ENCODE measurements at regions not wholly inside any gene's neighbourhood (a gene's known extent, or its start where the extent isn't known, plus 50 kb on each side); places are given as distances from the start of the nearest gene placed in this dataset.

DNA sequence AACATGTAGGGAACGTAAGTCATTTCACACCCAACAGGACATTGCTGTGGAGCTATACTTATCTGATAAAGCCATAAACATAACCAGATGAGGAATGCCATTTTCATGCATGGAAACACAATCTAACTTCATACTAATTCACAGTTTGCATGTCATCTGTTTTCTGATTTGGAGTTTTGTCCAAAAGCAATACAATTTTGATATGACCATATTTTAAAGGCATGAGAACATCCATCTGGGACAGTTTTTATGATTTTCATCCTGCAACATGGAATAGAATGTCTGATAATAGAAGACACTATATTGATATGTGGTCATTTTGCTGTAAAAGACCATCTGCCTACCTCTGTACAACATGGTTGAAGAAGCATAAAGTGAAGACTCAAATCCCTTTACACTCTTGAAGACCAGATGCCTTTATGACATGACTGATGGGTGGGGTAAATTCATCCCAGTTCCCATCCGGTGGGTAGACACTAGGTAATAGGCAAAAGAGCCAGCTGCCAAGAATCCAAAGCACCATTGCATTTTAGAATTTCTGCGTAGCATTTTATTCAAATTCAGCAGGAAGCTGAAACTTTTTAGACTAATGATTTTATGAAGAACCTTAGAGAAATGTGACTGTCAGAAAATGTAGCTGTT, 309.8 kb downstream of the LMO7 start:
- no peaks in the 10 kb centered on the region for H3K27me3 Mint-ChIP-seq
- no peak overlapping the region for H3K27ac ChIP-seq (ENCODE audit: insufficient read depth, low read length, poor library complexity, severe bottlenecking)
- no peaks in the 10 kb centered on the region for H3K4me1 ChIP-seq (ENCODE audit: control insufficient read depth, insufficient read depth, low read length, poor library complexity, severe bottlenecking)
- H3K4me3 ChIP-seq (ENCODE audit: low read depth, low read length): no peak overlapping the region
- DNase-seq (no peak), ATAC-seq (ENCODE audit: low read depth in 2 of 2) (no peak)
- H3K27ac Mint-ChIP-seq: no peak overlapping the region
- no peaks in the 10 kb centered on the region for H3K27me3 ChIP-seq (ENCODE audit: control insufficient read depth, insufficient read depth, low read length)
- no peaks in the 10 kb centered on the region for H3K4me1 Mint-ChIP-seq
- H3K9me3 ChIP-seq (ENCODE audit: control insufficient read depth in 2 of 2, low read length in 2 of 2): no peaks in the 10 kb centered on the region
- H3K36me3 Mint-ChIP-seq: no peaks in the 10 kb centered on the region
- H3K36me3 ChIP-seq (ENCODE audit: control insufficient read depth, insufficient read depth, low read length): no peaks in the 10 kb centered on the region
- H3K9me3 Mint-ChIP-seq: no peaks in the 10 kb centered on the region
- H3K4me3 Mint-ChIP-seq: no peak overlapping the region

DNA sequence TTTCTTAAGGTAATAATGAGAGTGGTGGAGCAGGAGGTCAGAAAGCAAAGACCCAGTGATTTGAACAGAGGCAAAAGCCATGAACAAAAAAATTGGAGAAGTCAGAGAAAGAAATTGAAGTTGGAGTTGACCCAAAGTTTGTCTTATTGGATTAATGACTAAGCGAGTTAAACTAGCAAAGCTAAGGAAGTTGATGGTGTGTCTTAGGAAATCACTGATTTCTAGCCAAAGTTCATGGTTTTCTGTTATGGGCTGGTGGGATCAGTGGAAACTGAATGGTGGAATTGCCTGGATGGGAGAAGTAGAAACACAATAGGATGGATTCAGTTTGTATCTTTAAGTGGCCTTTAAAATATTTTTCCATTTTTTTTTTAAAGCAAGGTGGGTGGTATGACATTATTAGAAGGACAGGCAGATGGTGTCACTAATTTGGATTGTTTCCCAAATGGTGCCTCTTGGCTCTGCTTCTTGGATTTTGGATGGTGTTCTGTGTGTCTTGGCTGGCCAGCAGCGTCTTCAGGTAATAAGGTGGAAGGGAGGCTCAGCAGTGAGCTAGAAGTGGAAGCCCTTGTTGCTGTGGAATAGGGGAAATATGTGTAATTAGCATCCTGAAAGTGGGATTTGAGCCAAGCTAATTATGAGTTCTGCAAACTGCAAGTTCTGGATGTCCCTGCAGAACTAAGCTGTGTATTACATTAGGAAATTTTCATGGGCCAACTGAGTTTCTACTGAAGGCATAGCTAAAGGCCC, 302.9 kb downstream of the LMO7 start:
- H3K36me3 Mint-ChIP-seq: no peaks in the 10 kb centered on the region
- H3K27ac Mint-ChIP-seq: no peak overlapping the region

DNA sequence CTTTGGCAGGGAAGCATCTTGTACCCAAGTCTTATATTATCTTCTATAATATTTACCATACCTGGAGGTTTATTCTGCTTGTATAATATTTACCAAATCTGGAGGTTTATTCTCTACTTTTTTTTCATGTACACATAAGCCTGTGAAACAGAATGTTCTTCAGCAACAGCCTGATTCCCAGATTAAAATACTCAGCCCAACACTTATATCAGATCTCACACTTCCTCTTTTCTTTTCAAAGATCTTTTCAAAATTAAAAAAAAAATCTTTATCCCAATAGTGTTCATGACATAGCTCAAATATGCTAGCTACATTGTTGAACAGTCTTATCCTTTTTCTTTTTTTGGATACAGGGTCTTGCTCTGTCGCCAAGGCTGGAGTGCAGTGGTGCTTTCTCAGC, 300.7 kb downstream of the LMO7 start:
- Mint-ChIP-seq H3K36me3 (no peaks in the 10 kb centered on the region), H3K4me3 (peak overlapping the region in 1 of 4 donors; percentile 27), H3K4me1 (no peaks in the 10 kb centered on the region), H3K27me3 (no peaks in the 10 kb centered on the region), H3K9me3 (peaks cover 0 to 5% (median 0%) of the 10 kb centered on the region in 7 donors), H3K27ac (no peak overlapping the region)
- H3K9me3 ChIP-seq (ENCODE audit: control insufficient read depth in 2 of 2, low read length in 2 of 2): no peaks in the 10 kb centered on the region
- no peaks in the 10 kb centered on the region for H3K27me3 ChIP-seq (ENCODE audit: control insufficient read depth, insufficient read depth, low read length)
- no peaks in the 10 kb centered on the region for H3K4me1 ChIP-seq (ENCODE audit: control insufficient read depth, insufficient read depth, low read length, poor library complexity, severe bottlenecking)
- H3K4me3 ChIP-seq (ENCODE audit: low read depth, low read length): no peak overlapping the region
- H3K27ac ChIP-seq (ENCODE audit: insufficient read depth, low read length, poor library complexity, severe bottlenecking): no peak overlapping the region
- no peaks in the 10 kb centered on the region for H3K36me3 ChIP-seq (ENCODE audit: control insufficient read depth, insufficient read depth, low read length)
- DNase-seq: no peak
- no peak for ATAC-seq (ENCODE audit: low read depth in 2 of 2)

More for the DNA sequence above, 302.9 kb downstream of the LMO7 start:
- no peak for DNase-seq
- H3K9me3 Mint-ChIP-seq: peaks cover 0 to 5% (median 0%) of the 10 kb centered on the region in 7 donors
- Histone ChIP-seq H3K27me3 (ENCODE audit: control insufficient read depth, insufficient read depth, low read length) (no peaks in the 10 kb centered on the region), H3K4me3 (ENCODE audit: low read depth, low read length) (no peak overlapping the region), H3K27ac (ENCODE audit: insufficient read depth, low read length, poor library complexity, severe bottlenecking) (no peak overlapping the region), H3K36me3 (ENCODE audit: control insufficient read depth, insufficient read depth, low read length) (no peaks in the 10 kb centered on the region), H3K4me1 (ENCODE audit: control insufficient read depth, insufficient read depth, low read length, poor library complexity, severe bottlenecking) (no peaks in the 10 kb centered on the region), H3K9me3 (ENCODE audit: control insufficient read depth in 2 of 2, low read length in 2 of 2) (no peaks in the 10 kb centered on the region)
- no peak for ATAC-seq (ENCODE audit: low read depth in 2 of 2)
- H3K4me3 Mint-ChIP-seq: no peak overlapping the region
- no peaks in the 10 kb centered on the region for H3K4me1 Mint-ChIP-seq
- no peaks in the 10 kb centered on the region for H3K27me3 Mint-ChIP-seq

DNA sequence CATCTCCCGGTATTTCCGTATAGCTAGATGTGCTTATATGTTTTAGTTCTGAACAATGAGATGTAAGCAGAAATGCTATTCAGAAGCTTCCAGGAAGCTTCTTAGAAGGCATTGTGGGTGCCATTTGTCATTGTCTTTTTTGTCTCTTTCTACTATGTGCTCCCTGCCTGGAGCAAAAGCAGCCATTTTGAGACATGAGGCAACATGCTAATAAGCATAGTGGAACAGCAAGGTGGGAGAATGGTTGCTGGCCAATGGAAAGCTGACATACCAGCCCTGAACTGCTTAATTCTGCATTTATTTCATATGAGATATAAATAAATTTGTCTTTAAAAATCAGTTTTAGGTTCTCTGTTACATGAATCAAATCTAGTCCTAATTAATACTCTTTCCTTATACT, 299.7 kb downstream of the LMO7 start:
- Mint-ChIP-seq H3K27ac (no peak overlapping the region), H3K36me3 (no peaks in the 10 kb centered on the region), H3K9me3 (peaks cover 0 to 5% (median 0%) of the 10 kb centered on the region in 7 donors), H3K27me3 (no peaks in the 10 kb centered on the region), H3K4me3 (no peak overlapping the region), H3K4me1 (no peaks in the 10 kb centered on the region)
- Histone ChIP-seq H3K27ac (ENCODE audit: insufficient read depth, low read length, poor library complexity, severe bottlenecking) (no peak overlapping the region), H3K4me3 (ENCODE audit: low read depth, low read length) (no peak overlapping the region), H3K9me3 (ENCODE audit: control insufficient read depth in 2 of 2, low read length in 2 of 2) (no peaks in the 10 kb centered on the region), H3K4me1 (ENCODE audit: control insufficient read depth, insufficient read depth, low read length, poor library complexity, severe bottlenecking) (no peaks in the 10 kb centered on the region), H3K36me3 (ENCODE audit: control insufficient read depth, insufficient read depth, low read length) (no peaks in the 10 kb centered on the region), H3K27me3 (ENCODE audit: control insufficient read depth, insufficient read depth, low read length) (no peaks in the 10 kb centered on the region)
- DNase-seq (no peak), ATAC-seq (ENCODE audit: low read depth in 2 of 2) (no peak)

DNA sequence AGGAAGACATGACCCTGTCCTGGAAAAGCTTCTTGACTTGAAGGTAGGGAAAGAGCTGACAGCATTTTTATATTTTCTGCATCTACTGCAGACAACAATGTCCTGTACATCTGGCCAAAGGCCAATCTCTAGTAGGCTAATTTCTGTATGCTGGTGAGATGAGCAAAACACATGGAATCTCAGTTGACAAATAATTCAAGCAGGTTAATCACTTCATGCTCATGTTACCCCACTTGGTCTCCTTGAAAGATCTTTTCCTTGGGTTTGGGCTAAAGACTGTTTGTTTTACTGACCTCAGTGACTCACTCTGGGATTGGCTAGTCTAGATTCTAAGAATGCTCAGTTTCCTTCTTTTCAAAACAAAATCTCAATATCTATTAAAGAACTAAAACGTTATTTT, 298.8 kb downstream of the LMO7 start:
- no peaks in the 10 kb centered on the region for H3K27me3 Mint-ChIP-seq
- ATAC-seq (ENCODE audit: low read depth in 2 of 2): no peak
- Histone ChIP-seq H3K36me3 (ENCODE audit: control insufficient read depth, insufficient read depth, low read length) (no peaks in the 10 kb centered on the region), H3K9me3 (ENCODE audit: control insufficient read depth in 2 of 2, low read length in 2 of 2) (no peaks in the 10 kb centered on the region), H3K4me3 (ENCODE audit: low read depth, low read length) (no peak overlapping the region), H3K27me3 (ENCODE audit: control insufficient read depth, insufficient read depth, low read length) (no peaks in the 10 kb centered on the region), H3K4me1 (ENCODE audit: control insufficient read depth, insufficient read depth, low read length, poor library complexity, severe bottlenecking) (no peaks in the 10 kb centered on the region), H3K27ac (ENCODE audit: insufficient read depth, low read length, poor library complexity, severe bottlenecking) (no peak overlapping the region)
- no peak for DNase-seq
- no peak overlapping the region for H3K27ac Mint-ChIP-seq
- H3K4me3 Mint-ChIP-seq: no peak overlapping the region
- H3K36me3 Mint-ChIP-seq: no peaks in the 10 kb centered on the region
- peaks cover 0 to 3% (median 0%) of the 10 kb centered on the region in 7 donors for H3K9me3 Mint-ChIP-seq
- no peaks in the 10 kb centered on the region for H3K4me1 Mint-ChIP-seq

DNA sequence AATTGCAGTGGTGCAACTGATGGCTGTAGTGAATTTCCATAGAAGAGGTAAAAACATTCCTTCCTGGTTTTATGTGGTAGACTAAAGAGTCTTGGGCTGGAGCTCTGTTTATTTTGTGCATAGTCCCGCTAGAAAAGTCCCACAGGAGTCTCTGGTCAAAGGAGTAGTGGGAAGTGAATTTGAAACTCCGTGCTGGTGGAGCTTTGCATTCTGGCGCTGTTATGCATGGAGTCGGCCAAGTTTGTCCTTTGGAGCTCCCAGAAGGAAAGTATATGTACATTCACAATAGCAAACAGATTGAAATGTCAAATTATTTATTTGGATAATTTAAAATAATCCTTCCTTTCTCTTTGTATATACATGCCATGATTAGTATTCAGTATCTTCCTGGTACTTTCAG, 296.5 kb downstream of the LMO7 start:
- no peak for DNase-seq
- Histone ChIP-seq H3K27me3 (ENCODE audit: control insufficient read depth, insufficient read depth, low read length) (no peaks in the 10 kb centered on the region), H3K4me1 (ENCODE audit: control insufficient read depth, insufficient read depth, low read length, poor library complexity, severe bottlenecking) (no peaks in the 10 kb centered on the region), H3K36me3 (ENCODE audit: control insufficient read depth, insufficient read depth, low read length) (no peaks in the 10 kb centered on the region), H3K4me3 (ENCODE audit: low read depth, low read length) (no peak overlapping the region), H3K27ac (ENCODE audit: insufficient read depth, low read length, poor library complexity, severe bottlenecking) (no peak overlapping the region), H3K9me3 (ENCODE audit: control insufficient read depth in 2 of 2, low read length in 2 of 2) (no peaks in the 10 kb centered on the region)
- Mint-ChIP-seq H3K4me1 (no peaks in the 10 kb centered on the region), H3K4me3 (no peak overlapping the region), H3K27me3 (peaks cover 4% of the 10 kb centered on the region), H3K36me3 (no peaks in the 10 kb centered on the region), H3K27ac (no peak overlapping the region), H3K9me3 (peaks cover 0 to 1% (median 0%) of the 10 kb centered on the region in 7 donors)
- ATAC-seq (ENCODE audit: low read depth in 2 of 2): no peak

DNA sequence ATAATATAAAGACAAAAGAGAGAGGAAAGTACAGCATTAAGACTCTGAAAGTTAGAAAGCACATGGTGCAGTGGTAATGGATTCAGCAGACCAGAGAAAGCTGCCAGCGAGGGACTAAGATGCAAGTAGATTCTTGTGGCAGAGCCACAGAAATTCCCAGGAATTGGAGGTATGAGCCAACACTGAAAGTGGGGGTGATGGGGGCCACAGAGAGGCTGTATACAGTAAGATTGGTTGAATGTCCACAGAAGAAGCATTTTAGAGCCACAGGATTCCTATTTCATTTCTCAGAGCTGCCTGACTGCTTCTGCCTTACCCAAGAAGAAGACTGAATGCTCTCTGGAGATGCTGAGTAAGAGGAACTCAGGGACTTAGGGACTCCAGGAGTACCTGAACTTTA, 295.0 kb downstream of the LMO7 start:
- peaks cover 0 to 1% (median 0%) of the 10 kb centered on the region in 7 donors for H3K9me3 Mint-ChIP-seq
- Histone ChIP-seq H3K36me3 (ENCODE audit: control insufficient read depth, insufficient read depth, low read length) (no peaks in the 10 kb centered on the region), H3K9me3 (ENCODE audit: control insufficient read depth in 2 of 2, low read length in 2 of 2) (no peaks in the 10 kb centered on the region), H3K4me1 (ENCODE audit: control insufficient read depth, insufficient read depth, low read length, poor library complexity, severe bottlenecking) (no peaks in the 10 kb centered on the region), H3K4me3 (ENCODE audit: low read depth, low read length) (no peak overlapping the region), H3K27me3 (ENCODE audit: control insufficient read depth, insufficient read depth, low read length) (no peaks in the 10 kb centered on the region), H3K27ac (ENCODE audit: insufficient read depth, low read length, poor library complexity, severe bottlenecking) (no peak overlapping the region)
- H3K4me1 Mint-ChIP-seq: no peaks in the 10 kb centered on the region
- H3K4me3 Mint-ChIP-seq: no peak overlapping the region
- no peaks in the 10 kb centered on the region for H3K36me3 Mint-ChIP-seq
- ATAC-seq (ENCODE audit: low read depth in 2 of 2) (no peak), DNase-seq (no peak)
- peaks cover 4% of the 10 kb centered on the region for H3K27me3 Mint-ChIP-seq
- H3K27ac Mint-ChIP-seq: no peak overlapping the region

DNA sequence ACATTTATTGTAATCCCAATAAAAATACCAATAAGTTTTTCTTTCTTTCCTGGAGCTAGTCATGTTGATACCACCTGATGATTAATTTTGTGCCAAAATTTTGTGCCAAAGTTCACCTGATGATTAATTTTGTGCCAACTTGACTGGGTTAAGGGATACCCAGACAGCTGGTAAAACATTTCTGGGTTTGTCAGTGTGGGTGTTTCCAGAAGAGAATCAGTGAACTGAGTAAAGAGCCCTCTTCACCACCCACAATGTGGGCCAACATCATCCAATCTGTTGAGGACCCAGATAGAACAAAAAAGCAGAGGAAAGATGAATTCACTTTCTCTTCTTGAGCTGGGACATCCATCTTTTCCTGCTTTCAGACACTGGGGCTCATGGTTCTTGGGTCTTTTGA, 292.9 kb downstream of the LMO7 start:
- Histone ChIP-seq H3K36me3 (ENCODE audit: control insufficient read depth, insufficient read depth, low read length) (no peaks in the 10 kb centered on the region), H3K27me3 (ENCODE audit: control insufficient read depth, insufficient read depth, low read length) (no peaks in the 10 kb centered on the region), H3K27ac (ENCODE audit: insufficient read depth, low read length, poor library complexity, severe bottlenecking) (no peak overlapping the region), H3K9me3 (ENCODE audit: control insufficient read depth in 2 of 2, low read length in 2 of 2) (no peaks in the 10 kb centered on the region), H3K4me3 (ENCODE audit: low read depth, low read length) (no peak overlapping the region), H3K4me1 (ENCODE audit: control insufficient read depth, insufficient read depth, low read length, poor library complexity, severe bottlenecking) (no peaks in the 10 kb centered on the region)
- no peak overlapping the region for H3K4me3 Mint-ChIP-seq
- peaks cover 7% of the 10 kb centered on the region for H3K27me3 Mint-ChIP-seq
- ATAC-seq (ENCODE audit: low read depth in 2 of 2): no peak
- no peak overlapping the region for H3K27ac Mint-ChIP-seq
- no peak for DNase-seq
- no peaks in the 10 kb centered on the region for H3K36me3 Mint-ChIP-seq
- H3K9me3 Mint-ChIP-seq: peaks cover 0 to 1% (median 0%) of the 10 kb centered on the region in 7 donors
- H3K4me1 Mint-ChIP-seq: no peaks in the 10 kb centered on the region
